NCI-H82 (cell line): ENCODE measurements at regions not wholly inside any gene's neighbourhood (a gene's known extent, or its start where the extent isn't known, plus 50 kb on each side); places are given as distances from the start of the nearest gene placed in this dataset.

Experiments
- DNase-seq: peaks from one replicate; lab custom pipeline; 2025; lab: John Stamatoyannopoulos, UW

DNA sequence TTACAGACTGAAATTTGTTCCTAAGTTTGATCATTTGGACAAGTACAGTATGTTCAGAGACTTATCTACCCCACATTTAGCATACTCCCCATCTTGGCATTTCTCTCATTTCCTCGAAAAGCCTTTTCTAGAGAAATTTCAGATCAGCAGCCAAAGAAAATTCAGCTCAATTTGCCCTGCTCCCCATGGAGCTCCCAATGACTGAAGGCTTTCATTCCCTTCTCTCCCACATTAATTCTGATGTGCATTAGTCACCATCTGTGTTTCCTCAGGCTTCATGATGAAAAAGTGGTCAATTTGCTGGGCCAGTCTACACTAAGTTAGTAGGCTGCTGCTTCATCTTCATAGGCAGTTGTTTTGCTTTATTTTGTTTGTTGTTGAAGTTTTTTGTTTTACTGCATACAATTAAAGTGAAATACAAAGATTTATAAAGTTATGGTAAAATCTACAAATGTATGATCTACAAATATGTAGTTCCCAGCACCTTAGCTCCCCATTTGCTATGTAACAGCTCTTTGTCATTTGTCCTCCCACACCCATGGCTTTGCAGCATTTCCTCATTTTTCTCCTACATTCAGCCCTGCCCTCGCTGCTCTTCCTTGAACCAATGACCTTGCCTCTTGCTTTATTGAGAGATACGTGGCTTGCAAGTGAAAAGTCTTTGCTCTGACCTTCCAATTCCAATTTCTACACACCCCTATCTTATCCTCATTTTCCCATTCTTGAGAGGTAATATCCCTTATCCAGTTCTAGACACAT lies 193.9 kb downstream of the ANAPC10 start:
- peak; percentile 20 for DNase-seq

DNA sequence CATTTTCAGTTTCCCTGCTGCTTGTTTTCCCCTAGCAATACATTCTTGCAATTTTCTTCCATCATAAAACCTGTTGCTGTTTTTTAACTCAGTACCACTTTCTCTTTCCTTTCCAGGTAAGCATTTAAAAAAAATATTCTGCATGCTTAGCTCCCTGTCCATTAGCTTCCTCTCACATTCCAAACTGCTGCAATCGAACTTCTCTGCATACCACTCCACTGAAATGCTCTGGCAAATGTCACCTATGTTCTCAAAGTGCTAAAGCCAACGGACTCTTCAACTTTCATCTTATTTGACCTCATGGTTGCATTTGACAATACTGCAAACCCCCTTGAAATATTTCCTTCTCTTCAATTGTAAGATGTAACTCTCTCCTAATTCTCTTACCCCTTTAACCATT lies 192.7 kb downstream of the ANAPC10 start:
- DNase-seq = no peak

DNA sequence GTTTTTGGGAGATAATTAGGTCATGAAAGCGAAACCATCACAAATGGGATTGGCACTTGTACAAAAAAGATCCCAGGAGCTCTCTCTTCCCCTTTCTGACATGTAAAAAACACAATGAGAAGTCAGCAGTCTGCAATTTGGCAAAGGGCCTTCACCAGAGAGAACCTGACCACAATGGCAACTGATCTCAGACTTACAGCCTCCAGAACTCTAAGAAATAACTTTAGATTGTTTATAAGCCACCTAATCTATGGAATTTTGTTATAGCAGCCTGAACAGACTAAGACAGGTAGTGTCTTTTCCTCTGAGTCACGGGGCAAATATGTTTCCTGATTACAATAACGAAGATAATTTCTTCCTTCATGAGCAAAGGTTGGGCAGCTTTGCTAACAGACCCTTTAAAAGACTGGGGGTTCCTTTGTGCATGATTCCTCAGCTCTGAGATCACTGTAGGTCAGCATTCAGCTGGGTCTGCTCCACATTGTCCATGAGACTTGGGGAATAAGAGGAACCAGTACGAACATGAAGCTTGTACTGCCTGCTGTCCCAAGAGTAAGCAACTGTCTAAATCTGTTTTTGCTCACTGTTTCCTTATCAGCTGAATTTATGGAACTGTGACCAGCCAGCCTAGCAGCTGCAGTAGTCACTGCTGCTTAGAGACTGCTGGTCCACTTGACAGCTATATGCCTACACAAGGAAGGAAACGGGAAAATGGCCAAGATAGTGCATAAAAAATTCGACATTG lies 191.6 kb downstream of the ANAPC10 start:
- no peak for DNase-seq

DNA sequence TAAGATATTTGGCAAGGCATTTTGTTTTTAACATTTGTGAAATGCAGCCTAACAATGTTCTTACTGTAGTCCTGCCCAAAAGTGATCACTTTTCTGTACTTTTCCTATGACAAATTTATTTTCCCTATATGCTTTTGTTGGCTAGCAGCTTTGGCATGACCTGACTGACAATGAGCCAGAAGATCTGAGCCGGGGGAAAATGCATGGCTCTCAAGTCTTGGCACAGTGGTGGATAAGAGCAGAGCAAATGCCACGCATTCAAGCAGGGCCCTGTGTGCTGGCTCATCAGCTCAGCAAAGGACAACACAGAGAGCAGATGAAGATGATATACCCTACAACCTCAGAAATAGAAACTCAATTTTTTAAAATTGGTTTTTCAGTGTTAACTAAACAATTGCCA lies 187.3 kb downstream of the ANAPC10 start:
- no peak for DNase-seq
